Upper lobe of right lung (tissue), 1 donor: ENCODE measurements at regions not wholly inside any gene's neighbourhood (a gene's known extent, or its start where the extent isn't known, plus 50 kb on each side); places are given as distances from the start of the nearest gene placed in this dataset.

ENCODE experiments used
- ATAC-seq: fragments of 200-7000 bp; cut with Tn5 transposase; one replicate; pipeline ENCODE4 v1.9.1; 2020; ENCODE audit warnings: mild to moderate bottlenecking, moderate library complexity
- DNase-seq: peaks from one replicate; pipeline ENCODE4 v3.0.0-alpha.2; 2020
- H3K27ac ChIP-seq: fragments of 200-600 bp; one replicate; pipeline ENCODE4 v1.8.0; 2022
- H3K27me3 ChIP-seq: fragments of 200-600 bp; one replicate; pipeline ENCODE4 v1.8.0; 2022; ENCODE audit warnings: mild to moderate bottlenecking
- H3K36me3 ChIP-seq: fragments of 200-600 bp; one replicate; pipeline ENCODE4 v1.8.0; 2022
- H3K4me1 ChIP-seq: fragments of 200-600 bp; one replicate; pipeline ENCODE4 v1.8.0; 2022
- H3K4me3 ChIP-seq: fragments of 200-600 bp; one replicate; pipeline ENCODE4 v1.8.0; 2022; ENCODE audit warnings: mild to moderate bottlenecking
- H3K9me3 ChIP-seq: fragments of 200-600 bp; one replicate; pipeline ENCODE4 v1.8.0; 2022
- intact Hi-C: fragments of 100-400 bp; cut with DNase I; formaldehyde crosslinking; loops from one replicate; pipeline ENCODE4 v1.11.0; 2022
- TF ChIP-seq, protein P1 (sequence below): fragments of 200-600 bp; IDR thresholded peaks from one replicate; pipeline ENCODE4 v1.8.0; 2022; ENCODE audit warnings: antibody characterized with exemption
- donor health status: DM: no; HTN: yes; CAD: no; lungs with severe emphysema.

DNA sequence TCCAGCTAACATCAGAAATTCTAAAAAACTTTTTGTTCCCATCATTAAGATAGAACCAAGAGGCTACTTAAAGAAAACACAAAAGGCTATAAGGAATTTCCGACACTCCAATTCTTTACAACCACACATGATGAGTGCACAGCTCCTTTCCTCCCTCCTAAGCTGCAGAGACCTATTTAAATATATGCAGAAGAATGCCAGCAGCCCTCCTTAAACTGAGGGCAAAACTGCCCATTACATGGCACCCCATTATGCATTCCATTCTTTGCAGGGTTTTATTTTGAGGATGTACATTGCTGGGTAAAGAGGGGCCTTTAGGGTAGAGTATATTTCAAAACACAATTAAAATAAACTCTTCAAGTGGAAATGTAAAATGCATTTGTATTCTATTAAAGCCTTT, 502.9 kb downstream of the RASEF start:
- Histone ChIP-seq H3K27me3 (no peaks in the 10 kb centered on the region), H3K4me3 (no peak overlapping the region), H3K9me3 (no peaks in the 10 kb centered on the region), H3K27ac (no peak overlapping the region), H3K36me3 (no peaks in the 10 kb centered on the region), H3K4me1 (peaks cover 7% of the 10 kb centered on the region)
- TF ChIP-seq, protein P1, sequence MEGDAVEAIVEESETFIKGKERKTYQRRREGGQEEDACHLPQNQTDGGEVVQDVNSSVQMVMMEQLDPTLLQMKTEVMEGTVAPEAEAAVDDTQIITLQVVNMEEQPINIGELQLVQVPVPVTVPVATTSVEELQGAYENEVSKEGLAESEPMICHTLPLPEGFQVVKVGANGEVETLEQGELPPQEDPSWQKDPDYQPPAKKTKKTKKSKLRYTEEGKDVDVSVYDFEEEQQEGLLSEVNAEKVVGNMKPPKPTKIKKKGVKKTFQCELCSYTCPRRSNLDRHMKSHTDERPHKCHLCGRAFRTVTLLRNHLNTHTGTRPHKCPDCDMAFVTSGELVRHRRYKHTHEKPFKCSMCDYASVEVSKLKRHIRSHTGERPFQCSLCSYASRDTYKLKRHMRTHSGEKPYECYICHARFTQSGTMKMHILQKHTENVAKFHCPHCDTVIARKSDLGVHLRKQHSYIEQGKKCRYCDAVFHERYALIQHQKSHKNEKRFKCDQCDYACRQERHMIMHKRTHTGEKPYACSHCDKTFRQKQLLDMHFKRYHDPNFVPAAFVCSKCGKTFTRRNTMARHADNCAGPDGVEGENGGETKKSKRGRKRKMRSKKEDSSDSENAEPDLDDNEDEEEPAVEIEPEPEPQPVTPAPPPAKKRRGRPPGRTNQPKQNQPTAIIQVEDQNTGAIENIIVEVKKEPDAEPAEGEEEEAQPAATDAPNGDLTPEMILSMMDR, result no peak
- ATAC-seq (no peak), DNase-seq (no peak)
- intact Hi-C loops, result no loop called here

DNA sequence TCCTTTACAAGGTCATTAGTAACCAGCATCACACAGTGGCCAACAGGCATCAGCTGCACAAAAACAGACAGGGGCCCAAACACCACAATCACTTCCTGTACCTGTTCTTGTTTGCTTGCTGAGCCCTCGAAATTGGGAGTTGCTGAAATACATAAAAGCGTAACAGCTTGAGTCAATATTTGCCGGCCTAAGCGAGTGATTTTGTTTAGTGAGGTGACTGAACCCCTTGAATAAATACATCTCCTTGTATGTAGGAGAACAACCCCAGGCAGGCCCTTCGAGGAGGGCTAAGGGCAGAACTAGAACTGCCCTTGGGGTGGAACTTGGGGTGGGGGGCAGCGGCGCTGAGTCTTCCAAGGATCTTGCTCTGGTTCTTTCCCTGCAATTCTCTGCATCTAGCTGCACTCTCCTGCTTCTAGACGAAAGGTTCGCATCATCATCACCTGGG, 502.5 kb downstream of the RASEF start:
- DNase-seq (peak; percentile 67), ATAC-seq (peak; percentile 92)
- Histone ChIP-seq H3K9me3 (no peaks in the 10 kb centered on the region), H3K27me3 (no peaks in the 10 kb centered on the region), H3K4me3 (no peak overlapping the region), H3K4me1 (peaks cover 7% of the 10 kb centered on the region), H3K36me3 (no peaks in the 10 kb centered on the region), H3K27ac (no peak overlapping the region)
- TF ChIP-seq, protein P1, result no peak
- intact Hi-C loops, result no loop called here

DNA sequence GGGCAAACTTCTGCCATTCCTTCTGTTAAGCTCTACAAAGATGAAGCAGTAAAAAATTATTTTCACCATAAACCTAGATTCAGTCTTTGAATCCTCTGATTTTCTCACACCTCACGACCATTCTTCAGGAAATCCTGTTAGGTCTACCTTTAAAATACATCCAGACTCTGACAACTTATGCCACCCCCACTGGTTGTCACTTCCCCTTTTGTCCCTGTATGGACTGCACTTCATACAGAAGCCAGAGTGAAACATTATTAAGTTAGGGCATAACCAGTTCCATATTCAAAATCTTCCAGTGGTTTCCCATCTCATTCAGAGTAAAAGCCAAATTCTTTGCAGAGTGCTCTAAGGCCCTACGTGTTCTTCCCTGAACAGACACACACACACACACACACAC, 499.8 kb downstream of the RASEF start:
- Histone ChIP-seq H3K4me3 (no peak overlapping the region), H3K27ac (no peak overlapping the region), H3K9me3 (no peaks in the 10 kb centered on the region), H3K4me1 (peaks cover 7% of the 10 kb centered on the region), H3K27me3 (no peaks in the 10 kb centered on the region), H3K36me3 (no peaks in the 10 kb centered on the region)
- ATAC-seq, result no peak
- intact Hi-C loops, result no loop called here
- TF ChIP-seq, protein P1, result no peak
- DNase-seq, result no peak

DNA sequence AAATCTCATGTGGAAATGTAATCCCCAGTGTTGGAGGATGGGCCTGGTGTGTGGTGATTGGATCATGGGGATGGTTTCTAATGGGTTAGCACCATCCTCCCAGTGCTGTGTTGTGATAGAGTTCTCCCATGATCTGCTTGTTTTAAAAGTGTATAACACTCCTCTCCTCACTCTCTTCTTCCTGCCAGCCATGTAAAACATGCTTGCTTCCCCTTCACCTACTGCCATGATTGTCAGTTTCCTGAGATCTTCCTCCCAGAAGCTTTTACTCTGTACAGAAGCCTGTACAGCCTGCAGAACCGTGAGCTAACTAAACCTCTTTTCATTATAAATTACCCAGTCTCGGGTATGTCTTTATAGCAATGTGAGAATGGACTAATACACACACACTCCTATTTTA, 499.1 kb downstream of the RASEF start:
- intact Hi-C loops, result no loop called here
- no peaks in the 10 kb centered on the region for H3K36me3 ChIP-seq
- TF ChIP-seq, protein P1, result no peak
- DNase-seq (no peak), ATAC-seq (no peak)
- no peaks in the 10 kb centered on the region for H3K27me3 ChIP-seq
- H3K27ac ChIP-seq, result no peak overlapping the region
- no peak overlapping the region for H3K4me3 ChIP-seq
- peaks cover 5% of the 10 kb centered on the region for H3K4me1 ChIP-seq
- no peaks in the 10 kb centered on the region for H3K9me3 ChIP-seq

DNA sequence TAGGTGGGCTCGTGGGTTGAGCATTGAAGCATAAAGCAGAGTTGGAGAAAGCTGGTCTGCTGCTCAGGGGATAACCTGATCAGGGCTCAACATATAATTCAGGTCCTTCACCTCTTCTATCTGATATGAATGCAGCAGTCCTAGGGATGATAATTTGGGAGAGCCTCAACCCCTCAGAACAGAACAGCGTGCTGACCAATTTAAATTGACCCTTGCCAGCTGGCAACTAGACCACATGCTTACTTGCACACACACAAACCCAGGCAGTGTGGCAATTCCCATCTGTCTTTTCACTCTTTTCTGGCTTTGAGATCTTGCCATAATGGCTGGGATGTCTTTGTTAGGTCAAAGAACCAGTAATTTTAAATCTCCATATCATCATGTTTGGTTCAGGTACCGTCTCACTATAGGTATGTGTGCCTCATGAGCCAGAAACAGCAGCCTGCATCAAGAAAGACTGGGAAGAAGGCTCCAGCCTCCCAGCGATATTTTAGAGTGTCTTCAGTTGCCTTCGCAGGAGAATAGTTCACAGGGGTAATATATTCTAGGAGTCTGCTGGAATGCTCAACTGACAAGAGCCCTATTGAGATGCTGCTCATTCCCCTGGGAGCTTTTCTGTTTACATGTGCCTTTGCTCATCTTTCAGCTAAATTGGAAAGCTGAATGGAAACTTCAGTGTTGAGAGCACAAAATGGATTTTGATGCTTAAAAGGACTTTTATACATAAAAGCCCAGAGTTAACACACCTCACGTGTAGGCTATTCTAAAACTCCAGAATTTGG, 497.6 kb downstream of the RASEF start:
- TF ChIP-seq, protein P1, result no peak
- H3K27me3 ChIP-seq, result no peaks in the 10 kb centered on the region
- H3K4me3 ChIP-seq, result no peak overlapping the region
- DNase-seq (no peak), ATAC-seq (no peak)
- H3K36me3 ChIP-seq, result no peaks in the 10 kb centered on the region
- no peaks in the 10 kb centered on the region for H3K4me1 ChIP-seq
- no peaks in the 10 kb centered on the region for H3K9me3 ChIP-seq
- intact Hi-C loops, result no loop called here
- no peak overlapping the region for H3K27ac ChIP-seq
